SK-N-SH (cell line): ENCODE measurements at regions not wholly inside any gene's neighbourhood (a gene's known extent, or its start where the extent isn't known, plus 50 kb on each side); places are given as distances from the start of the nearest gene placed in this dataset.

Experiments used
- CTCF ChIA-PET: fragments of 300-600, 350-600 bp; formaldehyde crosslinking; extraction: SDS; loops from one replicate; lab custom pipeline; 2021; lab: Yijun Ruan, JAX
- POLR2A ChIA-PET: fragments of 350-600 bp; sonication (Branson Sonifier 250); formaldehyde crosslinking; extraction: SDS; loops from one replicate; lab custom pipeline; 2020; ENCODE audit warnings: antibody characterized with exemption, inconsistent platforms; lab: Yijun Ruan, JAX
- DNase-seq: peaks from one replicate; pipeline ENCODE4 v3.0.0; 2012
- H2AFZ ChIP-seq: fragments of 200-600 bp; sonication (generic); 2 replicates; pipeline ENCODE4 v1.8.1; 2016; ENCODE audit warnings: antibody characterized with exemption, mild to moderate bottlenecking, low read depth
- H3F3A ChIP-seq: fragments of 200-600 bp; sonication (generic); replicated peaks from 2 replicates; pipeline ENCODE3; 2016; ENCODE audit warnings: antibody characterized with exemption, mild to moderate bottlenecking; ENCODE audit not compliant: insufficient read depth
- H3K27ac ChIP-seq, 2 experiments: fragments of 200-500 bp in 1 of 2; fragments of 200-600 bp in 1 of 2; sonication (Bioruptor generic) in 1 of 2; sonication (generic), shearing (Covaris generic) in 1 of 2; 2 replicates each; pipeline versions ENCODE4 v1.5.1 to v1.6.1; 2014 to 2016; ENCODE audit warnings: low read depth in 2 of 2, inconsistent platforms in 1 of 2, low read length in 1 of 2, mild to moderate bottlenecking in 1 of 2, mixed read lengths in 1 of 2
- H3K27me3 ChIP-seq: fragments of 200-600 bp; sonication (generic), shearing (Covaris generic); 2 replicates; pipeline ENCODE4 v1.6.1; 2016; ENCODE audit warnings: mixed run types; ENCODE audit not compliant: insufficient read depth
- H3K36me3 ChIP-seq, 2 experiments: fragments of 200-500 bp in 1 of 2; fragments of 200-600 bp in 1 of 2; sonication (Bioruptor generic) in 1 of 2; sonication (generic) in 1 of 2; replicated peaks in 1 of 2; 2 replicates each; pipeline versions ENCODE3 to v1.5.1; 2014 to 2016; ENCODE audit warnings: low read length in 1 of 2, mild to moderate bottlenecking in 1 of 2; ENCODE audit not compliant: insufficient read depth in 2 of 2, control insufficient read depth in 1 of 2
- H3K4me1 ChIP-seq, 2 experiments: fragments of 200-500 bp in 1 of 2; fragments of 200-600 bp in 1 of 2; sonication (Bioruptor generic) in 1 of 2; sonication (generic), shearing (Covaris generic) in 1 of 2; 2 replicates each; pipeline versions ENCODE4 v1.5.1 to v1.6.1; 2014 to 2016; ENCODE audit warnings: low read depth in 1 of 2, low read length in 1 of 2, mixed run types in 1 of 2; ENCODE audit not compliant: insufficient read depth in 2 of 2, control insufficient read depth in 1 of 2
- H3K4me2 ChIP-seq: fragments of 200-600 bp; sonication (generic), shearing (Covaris generic); 2 replicates; pipeline ENCODE4 v1.6.1; 2017; ENCODE audit warnings: mixed run types
- H3K4me3 ChIP-seq, 2 experiments: fragments of 200-500 bp in 1 of 2; fragments of 200-600 bp in 1 of 2; sonication (Bioruptor generic) in 1 of 2; sonication (generic), shearing (Covaris generic) in 1 of 2; 2 replicates each; pipeline versions ENCODE4 v1.5.1 to v1.8.1; 2014 to 2016; ENCODE audit warnings: low read depth in 2 of 2, inconsistent platforms in 1 of 2, low read length in 1 of 2, mild to moderate bottlenecking in 1 of 2, mixed read lengths in 1 of 2, moderate library complexity in 1 of 2
- H3K79me2 ChIP-seq: fragments of 200-600 bp; sonication (generic); 2 replicates; pipeline ENCODE4 v1.8.1; 2017; ENCODE audit warnings: mild to moderate bottlenecking; ENCODE audit not compliant: insufficient read depth
- H3K9ac ChIP-seq: fragments of 200-600 bp; sonication (generic); 2 replicates; pipeline ENCODE4 v1.6.1; 2017; ENCODE audit warnings: mixed run types
- H3K9me2 ChIP-seq: fragments of 200-600 bp; sonication (generic); 2 replicates; pipeline ENCODE4 v1.6.1; 2017; ENCODE audit warnings: mixed run types
- H3K9me3 ChIP-seq: fragments of 200-600 bp; sonication (generic); 2 replicates; pipeline ENCODE4 v1.6.1; 2017; ENCODE audit warnings: mixed run types, mild to moderate bottlenecking, moderate library complexity
- H4K20me1 ChIP-seq: fragments of 200-600 bp; sonication (generic); 2 replicates; pipeline ENCODE4 v1.6.1; 2017; ENCODE audit warnings: mild to moderate bottlenecking, mixed run types; ENCODE audit not compliant: insufficient read depth
- ELF1 ChIP-seq: IDR thresholded peaks from 2 replicates; pipeline ENCODE4 v1.4.0; 2012
- EP300 ChIP-seq, 2 experiments: IDR thresholded peaks; 2 replicates each; pipeline versions ENCODE4 v1.4.0 to v1.6.1; 2012; ENCODE audit warnings: borderline replicate concordance in 1 of 2, low read depth in 1 of 2, low read length in 1 of 2
- EZH2phosphoT487 ChIP-seq: fragments of 200-600 bp; sonication (generic); IDR thresholded peaks from 2 replicates; pipeline ENCODE4 v1.6.1; 2017; ENCODE audit warnings: low read depth, mixed run types, mild to moderate bottlenecking, antibody characterized with exemption, moderate library complexity, borderline replicate concordance
- FOSL2 ChIP-seq: IDR thresholded peaks from 2 replicates; pipeline ENCODE4 v1.4.0; 2012; ENCODE audit warnings: low read depth, mild to moderate bottlenecking, moderate library complexity, borderline replicate concordance
- FOXJ3 ChIP-seq: sonication (generic); formaldehyde crosslinking; IDR thresholded peaks from 2 replicates; pipeline ENCODE4 v1.5.1; 2020; ENCODE audit warnings: mild to moderate bottlenecking, missing genetic modification reagents
- FOXM1 ChIP-seq: IDR thresholded peaks from 2 replicates; pipeline ENCODE4 v1.4.0; 2012; ENCODE audit warnings: low read depth, mild to moderate bottlenecking
- GATA2 ChIP-seq: sonication (generic); formaldehyde crosslinking; IDR thresholded peaks from 2 replicates; pipeline ENCODE4 v1.5.0; 2020; ENCODE audit warnings: mild to moderate bottlenecking, missing genetic modification reagents
- MEF2A ChIP-seq: IDR thresholded peaks from 2 replicates; pipeline ENCODE4 v1.4.0; 2012; ENCODE audit warnings: low read depth, borderline replicate concordance
- NFIC ChIP-seq: IDR thresholded peaks from 2 replicates; pipeline ENCODE4 v1.4.0; 2012; ENCODE audit warnings: borderline replicate concordance
- POLR2AphosphoS5 ChIP-seq: IDR thresholded peaks from 2 replicates; pipeline ENCODE4 v1.6.1; 2012; ENCODE audit warnings: low read depth, low read length
- RAD21 ChIP-seq: IDR thresholded peaks from 2 replicates; pipeline ENCODE4 v1.6.1; 2012; ENCODE audit warnings: mild to moderate bottlenecking, low read length
- RFX5 ChIP-seq: IDR thresholded peaks from 2 replicates; pipeline ENCODE4 v1.6.1; 2012; ENCODE audit warnings: mild to moderate bottlenecking, improper control_type of control experiment, low read length
- RXRA ChIP-seq: IDR thresholded peaks from 2 replicates; pipeline ENCODE4 v1.4.0; 2012; ENCODE audit warnings: low read depth, mild to moderate bottlenecking, borderline replicate concordance
- SMC3 ChIP-seq: IDR thresholded peaks from 2 replicates; pipeline ENCODE4 v1.6.1; 2012; ENCODE audit warnings: low read depth, low read length, improper control_type of control experiment
- TAF1 ChIP-seq: IDR thresholded peaks from 2 replicates; pipeline ENCODE4 v1.6.1; 2012; ENCODE audit warnings: low read depth, mild to moderate bottlenecking, low read length, moderate library complexity, borderline replicate concordance
- TCF12 ChIP-seq: IDR thresholded peaks from 2 replicates; pipeline ENCODE4 v1.4.0; 2012
- WGBS: methylation state at CpG from one replicate; pipeline ENCODE4 v1.1.6; 2017; ENCODE audit warnings: low lambda C conversion rate; 5-methylcytosine and 5-hydroxymethylcytosine counted together
- TF ChIP-seq, protein P1 (sequence below): fragments of 150-350 bp; IDR thresholded peaks from 2 replicates; pipeline ENCODE4 v1.6.1; 2017; ENCODE audit warnings: antibody characterized with exemption, low read length, low read depth, borderline replicate concordance
- TF ChIP-seq, protein P2 (sequence below): IDR thresholded peaks from 2 replicates; pipeline ENCODE4 v1.4.0; 2012; ENCODE audit warnings: low read depth
- TF ChIP-seq, protein P3 (sequence below): IDR thresholded peaks from 2 replicates; pipeline ENCODE4 v1.6.1; 2012; ENCODE audit warnings: mild to moderate bottlenecking, low read depth, low read length, moderate library complexity

DNA sequence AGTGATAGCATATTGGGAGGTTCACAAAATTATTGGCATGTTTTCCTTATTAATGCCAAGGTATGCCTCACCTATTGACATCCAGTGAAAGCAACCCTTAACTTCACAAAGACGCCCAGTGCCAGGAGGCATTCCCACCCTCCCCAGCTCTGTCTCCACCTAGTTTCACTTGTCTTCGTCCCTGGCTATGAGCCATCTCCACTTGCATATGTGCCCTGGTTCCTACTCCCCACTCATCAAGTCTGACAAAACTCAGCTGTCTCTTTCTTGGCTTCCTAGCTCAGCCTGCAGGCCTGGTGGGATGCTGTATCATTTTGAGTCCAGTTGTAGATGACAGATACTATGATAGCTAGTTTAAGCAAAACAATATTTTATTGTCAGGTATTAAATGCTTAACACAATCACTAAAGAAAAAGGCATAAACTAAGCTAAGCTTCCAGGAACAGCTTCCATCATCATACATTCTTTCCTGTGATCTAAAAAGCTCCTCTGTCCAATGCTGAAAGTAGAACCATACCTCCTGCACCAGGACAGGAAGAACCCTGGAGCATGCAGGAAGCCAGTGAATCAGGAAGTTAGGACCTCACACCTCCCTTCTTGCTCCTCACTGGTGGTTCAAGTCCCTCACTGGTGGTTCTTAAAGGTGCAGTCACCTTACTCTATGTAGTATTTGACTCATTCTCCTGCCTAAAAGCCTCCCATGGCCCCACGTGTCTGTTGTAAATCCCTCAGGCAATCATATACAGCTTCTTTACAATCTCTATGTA, 410.3 kb upstream of the RASGEF1B start:
- no peak overlapping the region for H3K9ac ChIP-seq
- no peaks in the 10 kb centered on the region for H3K27me3 ChIP-seq
- H3K79me2 ChIP-seq: no peaks in the 10 kb centered on the region
- no peak for DNase-seq
- H2AFZ ChIP-seq: no peak overlapping the region
- no peaks in the 10 kb centered on the region for H4K20me1 ChIP-seq
- WGBS: 0% methylated on average over 3 of the region's 3 CpGs
- POLR2A ChIA-PET: no interaction called here
- H3K4me3 ChIP-seq: no peak overlapping the region
- no peaks in the 10 kb centered on the region for H3F3A ChIP-seq
- no peaks in the 10 kb centered on the region for H3K9me2 ChIP-seq
- no peaks in the 10 kb centered on the region for H3K36me3 ChIP-seq
- no peak for TF ChIP-seq RXRA
- no peak for TF ChIP-seq FOXJ3 (CRISPR knock-in tag)
- TF ChIP-seq, protein P1, sequence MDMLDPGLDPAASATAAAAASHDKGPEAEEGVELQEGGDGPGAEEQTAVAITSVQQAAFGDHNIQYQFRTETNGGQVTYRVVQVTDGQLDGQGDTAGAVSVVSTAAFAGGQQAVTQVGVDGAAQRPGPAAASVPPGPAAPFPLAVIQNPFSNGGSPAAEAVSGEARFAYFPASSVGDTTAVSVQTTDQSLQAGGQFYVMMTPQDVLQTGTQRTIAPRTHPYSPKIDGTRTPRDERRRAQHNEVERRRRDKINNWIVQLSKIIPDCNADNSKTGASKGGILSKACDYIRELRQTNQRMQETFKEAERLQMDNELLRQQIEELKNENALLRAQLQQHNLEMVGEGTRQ: no peak
- TF ChIP-seq FOSL2: no peak
- TF ChIP-seq FOXM1: no peak
- no peak for TF ChIP-seq RAD21
- TF ChIP-seq, protein P2, sequence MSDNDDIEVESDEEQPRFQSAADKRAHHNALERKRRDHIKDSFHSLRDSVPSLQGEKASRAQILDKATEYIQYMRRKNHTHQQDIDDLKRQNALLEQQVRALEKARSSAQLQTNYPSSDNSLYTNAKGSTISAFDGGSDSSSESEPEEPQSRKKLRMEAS: no peak
- TF ChIP-seq SMC3: no peak
- no peak for TF ChIP-seq TAF1
- no peak for TF ChIP-seq EZH2phosphoT487
- TF ChIP-seq ELF1: no peak
- TF ChIP-seq RFX5: no peak
- TF ChIP-seq EP300 (IDR thresholded peaks at IDR 0.05; ENCODE audit: borderline replicate concordance in 1 of 2, low read depth in 1 of 2, low read length in 1 of 2): no peak
- no peak for TF ChIP-seq TCF12
- TF ChIP-seq GATA2 (CRISPR knock-in tag): no peak
- TF ChIP-seq NFIC: no peak
- TF ChIP-seq, all 33 proteins: peak for 0
- no peak overlapping the region for H3K4me2 ChIP-seq
- no peaks in the 10 kb centered on the region for H3K9me3 ChIP-seq
- no peak overlapping the region for H3K27ac ChIP-seq
- H3K4me1 ChIP-seq: no peaks in the 10 kb centered on the region
- CTCF ChIA-PET: interaction anchor here (1.3 kb wide), 1 partner anchor 415 kb away, joined by 3 read pairs; no protein-coding TSS in a partner anchor

DNA sequence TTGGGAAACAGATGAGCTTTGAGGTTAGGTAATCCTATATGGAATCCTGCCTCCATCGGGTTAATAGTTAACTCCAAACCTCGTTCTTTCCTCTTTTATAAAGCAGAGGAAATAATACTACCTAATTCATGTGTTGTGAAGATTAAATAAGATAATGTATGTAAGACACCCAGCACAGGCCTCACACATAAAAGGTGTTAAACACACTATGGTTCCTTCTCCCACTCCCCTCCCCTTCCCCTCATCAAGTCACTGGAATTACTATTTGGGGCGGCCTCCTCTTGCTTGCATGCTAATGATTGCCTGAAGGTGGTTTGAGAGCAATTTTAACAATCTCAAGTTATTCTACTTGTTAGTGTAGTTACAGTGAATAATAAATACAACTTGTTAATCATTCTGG, 404.4 kb upstream of the RASGEF1B start:
- H3K27me3 ChIP-seq: no peaks in the 10 kb centered on the region; the same call in 1 of the 2 replicates
- H3K36me3 ChIP-seq: no peaks in the 10 kb centered on the region
- WGBS: 2% methylated on average over 3 of the region's 3 CpGs
- H3K4me2 ChIP-seq: no peak overlapping the region
- no peak overlapping the region for H2AFZ ChIP-seq
- H3K27ac ChIP-seq: no peak overlapping the region
- DNase-seq: no peak
- H4K20me1 ChIP-seq: no peaks in the 10 kb centered on the region
- H3K79me2 ChIP-seq: no peaks in the 10 kb centered on the region
- no peaks in the 10 kb centered on the region for H3F3A ChIP-seq
- ChIA-PET CTCF (no interaction called here), POLR2A (no interaction called here)
- no peaks in the 10 kb centered on the region for H3K9me3 ChIP-seq
- no peaks in the 10 kb centered on the region for H3K9me2 ChIP-seq
- TF ChIP-seq RFX5: no peak
- no peak for TF ChIP-seq MEF2A
- no peak for TF ChIP-seq POLR2AphosphoS5
- TF ChIP-seq ELF1: no peak
- TF ChIP-seq, protein P3, sequence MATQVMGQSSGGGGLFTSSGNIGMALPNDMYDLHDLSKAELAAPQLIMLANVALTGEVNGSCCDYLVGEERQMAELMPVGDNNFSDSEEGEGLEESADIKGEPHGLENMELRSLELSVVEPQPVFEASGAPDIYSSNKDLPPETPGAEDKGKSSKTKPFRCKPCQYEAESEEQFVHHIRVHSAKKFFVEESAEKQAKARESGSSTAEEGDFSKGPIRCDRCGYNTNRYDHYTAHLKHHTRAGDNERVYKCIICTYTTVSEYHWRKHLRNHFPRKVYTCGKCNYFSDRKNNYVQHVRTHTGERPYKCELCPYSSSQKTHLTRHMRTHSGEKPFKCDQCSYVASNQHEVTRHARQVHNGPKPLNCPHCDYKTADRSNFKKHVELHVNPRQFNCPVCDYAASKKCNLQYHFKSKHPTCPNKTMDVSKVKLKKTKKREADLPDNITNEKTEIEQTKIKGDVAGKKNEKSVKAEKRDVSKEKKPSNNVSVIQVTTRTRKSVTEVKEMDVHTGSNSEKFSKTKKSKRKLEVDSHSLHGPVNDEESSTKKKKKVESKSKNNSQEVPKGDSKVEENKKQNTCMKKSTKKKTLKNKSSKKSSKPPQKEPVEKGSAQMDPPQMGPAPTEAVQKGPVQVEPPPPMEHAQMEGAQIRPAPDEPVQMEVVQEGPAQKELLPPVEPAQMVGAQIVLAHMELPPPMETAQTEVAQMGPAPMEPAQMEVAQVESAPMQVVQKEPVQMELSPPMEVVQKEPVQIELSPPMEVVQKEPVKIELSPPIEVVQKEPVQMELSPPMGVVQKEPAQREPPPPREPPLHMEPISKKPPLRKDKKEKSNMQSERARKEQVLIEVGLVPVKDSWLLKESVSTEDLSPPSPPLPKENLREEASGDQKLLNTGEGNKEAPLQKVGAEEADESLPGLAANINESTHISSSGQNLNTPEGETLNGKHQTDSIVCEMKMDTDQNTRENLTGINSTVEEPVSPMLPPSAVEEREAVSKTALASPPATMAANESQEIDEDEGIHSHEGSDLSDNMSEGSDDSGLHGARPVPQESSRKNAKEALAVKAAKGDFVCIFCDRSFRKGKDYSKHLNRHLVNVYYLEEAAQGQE: no peak
- no peak overlapping the region for H3K4me3 ChIP-seq
- H3K9ac ChIP-seq: no peak overlapping the region
- no peaks in the 10 kb centered on the region for H3K4me1 ChIP-seq
